ENCODE measurements at regions not wholly inside any gene's neighbourhood (a gene's known extent, or its start where the extent isn't known, plus 50 kb on each side); places are given as distances from the start of the nearest gene placed in this dataset.

GRCh38 chr3:76129441-76129840 is 344.1 kb upstream of the ZNF717 start:
- TF ChIP-seq CTCF (IDR thresholded peaks at IDR 0.05; ENCODE audit: insufficient read depth, low read depth, low read length, missing control alignments), result no peak
- no peak overlapping the region for H3K4me3 ChIP-seq (ENCODE audit: low read depth, low read length)
- DNase-seq (ENCODE audit: low read depth), result no peak

GRCh38 chr3:76131396-76132153 is 346.2 kb upstream of the ZNF717 start:
- no peak for TF ChIP-seq CTCF (IDR thresholded peaks at IDR 0.05; ENCODE audit: insufficient read depth, low read depth, low read length, missing control alignments)
- no peak for DNase-seq (ENCODE audit: low read depth)
- H3K4me3 ChIP-seq (ENCODE audit: low read depth, low read length), result no peak overlapping the region

- TF ChIP-seq CTCF (IDR thresholded peaks at IDR 0.05; ENCODE audit: insufficient read depth, low read depth, low read length, missing control alignments), result no peak
- no peak overlapping the region for H3K4me3 ChIP-seq (ENCODE audit: low read depth, low read length)
- no peak for DNase-seq (ENCODE audit: low read depth)
Measured at GRCh38 chr3:76132154-76132470, 346.8 kb upstream of the ZNF717 start.

- no peak overlapping the region for H3K4me3 ChIP-seq (ENCODE audit: low read depth, low read length)
- no peak for DNase-seq (ENCODE audit: low read depth)
- TF ChIP-seq CTCF (IDR thresholded peaks at IDR 0.05; ENCODE audit: insufficient read depth, low read depth, low read length, missing control alignments), result no peak
Measured at GRCh38 chr3:76134166-76134565, 348.8 kb upstream of the ZNF717 start.

- no peak overlapping the region for H3K4me3 ChIP-seq (ENCODE audit: low read depth, low read length)
- TF ChIP-seq CTCF (IDR thresholded peaks at IDR 0.05; ENCODE audit: insufficient read depth, low read depth, low read length, missing control alignments), result no peak
- no peak for DNase-seq (ENCODE audit: low read depth)
Measured at GRCh38 chr3:76138921-76139320, 353.6 kb upstream of the ZNF717 start.

- no peak overlapping the region for H3K4me3 ChIP-seq (ENCODE audit: low read depth, low read length)
- no peak for DNase-seq (ENCODE audit: low read depth)
- TF ChIP-seq CTCF (IDR thresholded peaks at IDR 0.05; ENCODE audit: insufficient read depth, low read depth, low read length, missing control alignments), result no peak
Measured at GRCh38 chr3:76147846-76148245, 362.5 kb upstream of the ZNF717 start.

- no peak for TF ChIP-seq CTCF (IDR thresholded peaks at IDR 0.05; ENCODE audit: insufficient read depth, low read depth, low read length, missing control alignments)
- H3K4me3 ChIP-seq (ENCODE audit: low read depth, low read length), result no peak overlapping the region
- DNase-seq (ENCODE audit: low read depth), result no peak
Measured at GRCh38 chr3:76152028-76152427, 366.7 kb upstream of the ZNF717 start.
